D341Med (cell line): ENCODE measurements at regions not wholly inside any gene's neighbourhood (a gene's known extent, or its start where the extent isn't known, plus 50 kb on each side); places are given as distances from the start of the nearest gene placed in this dataset.

ENCODE experiments used
- DNase-seq: peaks from one replicate; pipeline ENCODE4 v3.0.0; 2012; ENCODE audit warnings: low spot score

- DNase-seq: no peak
Observed at GRCh38 chrX:22664826-22665225, 334.9 kb upstream of the DDX53 start.

- no peak for DNase-seq
Observed at GRCh38 chrX:22665818-22666217, 333.9 kb upstream of the DDX53 start.

- DNase-seq: peak; percentile 41
Observed at GRCh38 chrX:22666441-22666840, 333.3 kb upstream of the DDX53 start.

GRCh38 chrX:22674932-22675331, 324.8 kb upstream of the DDX53 start:
- no peak for DNase-seq

- DNase-seq: peak; percentile 10
Observed at GRCh38 chrX:22686138-22686541, 313.6 kb upstream of the DDX53 start.

- no peak for DNase-seq
Observed at GRCh38 chrX:22689290-22689689, 310.5 kb upstream of the DDX53 start.

GRCh38 chrX:22690116-22690515, 309.6 kb upstream of the DDX53 start:
- DNase-seq: no peak

- no peak for DNase-seq
Observed at GRCh38 chrX:22691966-22692565, 307.7 kb upstream of the DDX53 start.

- DNase-seq: no peak
Observed at GRCh38 chrX:22698151-22698550, 301.6 kb upstream of the DDX53 start.

GRCh38 chrX:22699581-22700091, 300.1 kb upstream of the DDX53 start:
- DNase-seq: no peak

- DNase-seq: no peak
Observed at GRCh38 chrX:22712942-22713341, 286.8 kb upstream of the DDX53 start.

- DNase-seq: no peak
Observed at GRCh38 chrX:22730542-22730941, 269.2 kb upstream of the DDX53 start.

- no peak for DNase-seq
Observed at GRCh38 chrX:22737541-22737940, 262.2 kb upstream of the DDX53 start.

- DNase-seq: no peak
Observed at GRCh38 chrX:22739276-22739675, 260.5 kb upstream of the DDX53 start.

GRCh38 chrX:22740836-22741235, 258.9 kb upstream of the DDX53 start:
- DNase-seq: no peak

GRCh38 chrX:22742174-22742573, 257.6 kb upstream of the DDX53 start:
- peak; percentile 35 for DNase-seq

GRCh38 chrX:22746081-22746480, 253.7 kb upstream of the DDX53 start:
- no peak for DNase-seq

GRCh38 chrX:22748093-22748999, 251.4 kb upstream of the DDX53 start:
- DNase-seq: peak; percentile 48

GRCh38 chrX:22758807-22759481, 240.8 kb upstream of the DDX53 start:
- no peak for DNase-seq

GRCh38 chrX:22760513-22761057, 239.2 kb upstream of the DDX53 start:
- peak; percentile 12 for DNase-seq

GRCh38 chrX:22788221-22788620, 211.5 kb upstream of the DDX53 start:
- no peak for DNase-seq

GRCh38 chrX:22795671-22796070, 204.1 kb upstream of the DDX53 start:
- no peak for DNase-seq
